Endothelial cell of umbilical vein (primary cell): ENCODE measurements at regions not wholly inside any gene's neighbourhood (a gene's known extent, or its start where the extent isn't known, plus 50 kb on each side); places are given as distances from the start of the nearest gene placed in this dataset.

ENCODE experiments used
- BruUV-seq: library from RNA; stranded (reverse); fragments of 400-500 nt; replicated peaks from 2 replicates; lab custom pipeline; 2021; lab: Mats Ljungman, UMichigan
- CTCF ChIA-PET: fragments of 300-600, 350-600 bp; sonication (Branson Sonifier 250); formaldehyde crosslinking; loops from one replicate; lab custom pipeline; 2021; ENCODE audit warnings: antibody characterized with exemption, inconsistent platforms; lab: Charles Lee
- POLR2A ChIA-PET: fragments of 300-600, 350-600 bp; sonication (Branson Sonifier 250); formaldehyde crosslinking; loops from one replicate; lab custom pipeline; 2021; ENCODE audit warnings: antibody characterized with exemption, inconsistent platforms; lab: Charles Lee
- DNase-seq: peaks from one replicate; pipeline ENCODE4 v3.0.0-alpha.2; 2011; ENCODE audit warnings: low read depth, low spot score
- FAIRE-seq: peaks from 2 replicates; lab custom pipeline; 2011; peaks lifted over from hg19 to GRCh38; lab: Jason Lieb, UNC
- H2AFZ ChIP-seq: 2 replicates; pipeline ENCODE4 v1.6.0; 2012; ENCODE audit warnings: low read depth, low read length, control low read depth, inconsistent platforms
- H3K27ac ChIP-seq: 2 replicates; pipeline ENCODE4 v1.5.1; 2011; ENCODE audit warnings: low read depth, mild to moderate bottlenecking, control low read depth, low read length, moderate library complexity; ENCODE audit not compliant: insufficient read depth
- H3K27me3 ChIP-seq, 2 experiments: 2 replicates each; pipeline versions ENCODE4 v1.6.0 to v1.6.1; 2011; ENCODE audit warnings: low read length in 2 of 2, mixed read lengths in 1 of 2; ENCODE audit not compliant: control insufficient read depth in 2 of 2, insufficient read depth in 2 of 2
- H3K36me3 ChIP-seq, 2 experiments: 2 replicates in 1 of 2; 3 replicates in 1 of 2; pipeline ENCODE4 v1.5.1; 2011; ENCODE audit warnings: low read length in 2 of 2, mild to moderate bottlenecking in 1 of 2, moderate library complexity in 1 of 2; ENCODE audit not compliant: control insufficient read depth in 2 of 2, insufficient read depth in 2 of 2; ENCODE audit errors: extremely low read depth in 1 of 2
- H3K4me1 ChIP-seq: 3 replicates; pipeline ENCODE4 v1.5.1; 2011; ENCODE audit warnings: mild to moderate bottlenecking, low read length; ENCODE audit not compliant: control insufficient read depth, insufficient read depth; ENCODE audit errors: extremely low read depth
- H3K4me2 ChIP-seq: 2 replicates; pipeline ENCODE4 v1.6.1; 2011; ENCODE audit warnings: low read length, control low read depth, mixed read lengths; ENCODE audit not compliant: insufficient read depth
- H3K4me3 ChIP-seq, 3 experiments: fragments of 200-600 bp in 1 of 3; sonication (generic), shearing (Covaris generic) in 1 of 3; replicated peaks in 1 of 3; 2 replicates each; pipeline ENCODE4 v1.5.1; 2011 to 2016; ENCODE audit warnings: control low read depth in 3 of 3, low read length in 3 of 3, mild to moderate bottlenecking in 2 of 3, inconsistent platforms in 1 of 3, low read depth in 1 of 3, moderate library complexity in 1 of 3; ENCODE audit not compliant: insufficient read depth in 1 of 3
- H3K79me2 ChIP-seq: 2 replicates; pipeline ENCODE4 v1.6.0; 2012; ENCODE audit warnings: low read length, inconsistent platforms; ENCODE audit not compliant: control insufficient read depth, insufficient read depth
- H3K9ac ChIP-seq: replicated peaks from 2 replicates; pipeline ENCODE3; 2011; ENCODE audit warnings: low read length, control low read depth; ENCODE audit not compliant: insufficient read depth; ENCODE audit errors: extremely low read depth
- H3K9me1 ChIP-seq: replicated peaks from 3 replicates; pipeline ENCODE4 v1.6.0; 2011; ENCODE audit warnings: mild to moderate bottlenecking, low read length; ENCODE audit not compliant: control insufficient read depth, insufficient read depth; ENCODE audit errors: extremely low read depth
- H3K9me3 ChIP-seq: replicated peaks from 2 replicates; pipeline ENCODE4 v1.5.1; 2012; ENCODE audit warnings: low read length, inconsistent platforms; ENCODE audit not compliant: control insufficient read depth, insufficient read depth
- H4K20me1 ChIP-seq: replicated peaks from 2 replicates; pipeline ENCODE3; 2011; ENCODE audit warnings: mild to moderate bottlenecking, low read length; ENCODE audit not compliant: control insufficient read depth, insufficient read depth; ENCODE audit errors: extremely low read depth
- EZH2 ChIP-seq: IDR thresholded peaks from 2 replicates; pipeline ENCODE4 v1.6.1; 2012; ENCODE audit warnings: borderline replicate concordance, low read depth, mild to moderate bottlenecking, moderate library complexity, low read length, inconsistent platforms; ENCODE audit not compliant: severe bottlenecking
- FOS ChIP-seq: IDR thresholded peaks from 2 replicates; pipeline ENCODE4 v1.6.1; 2011; ENCODE audit warnings: mild to moderate bottlenecking, low read length, moderate library complexity, borderline replicate concordance; ENCODE audit not compliant: insufficient read depth
- JUN ChIP-seq: IDR thresholded peaks from 2 replicates; pipeline ENCODE4 v1.6.1; 2011; ENCODE audit warnings: borderline replicate concordance, low read depth; ENCODE audit not compliant: insufficient read length, insufficient read depth
- MAX ChIP-seq: IDR thresholded peaks from 2 replicates; pipeline ENCODE4 v1.6.1; 2011; ENCODE audit not compliant: insufficient read depth, insufficient read length
- POLR2AphosphoS5 ChIP-seq: IDR thresholded peaks from 2 replicates; pipeline ENCODE4 v1.6.1; 2012; ENCODE audit warnings: low read depth, mild to moderate bottlenecking, control low read depth, low read length, moderate library complexity; ENCODE audit not compliant: insufficient read depth
- dilution Hi-C: fragments of 300-500 bp; cut with MboI; formaldehyde crosslinking; loops from one replicate; pipeline ENCODE4 v1.15.0; 2019; ENCODE audit warnings: low sequenced_read_pairs; ENCODE audit not compliant: extremely low pct_ligation_motif_present
- intact Hi-C: fragments of 100-400 bp; cut with micrococcal nuclease; formaldehyde crosslinking; loops from one replicate; pipeline ENCODE4 v1.10.0; 2022
- TF ChIP-seq, protein P1 (sequence below), 2 donors: IDR thresholded peaks; 1 replicate in 1 of 2; 2 replicates in 1 of 2; pipeline ENCODE4 v1.5.1; 2011; ENCODE audit warnings: low read length in 2 of 2, mild to moderate bottlenecking in 2 of 2, moderate library complexity in 2 of 2, control low read depth in 1 of 2, inconsistent platforms in 1 of 2, low read depth in 1 of 2; ENCODE audit not compliant: insufficient read depth in 1 of 2; ENCODE audit errors: extremely low read depth in 1 of 2

DNA sequence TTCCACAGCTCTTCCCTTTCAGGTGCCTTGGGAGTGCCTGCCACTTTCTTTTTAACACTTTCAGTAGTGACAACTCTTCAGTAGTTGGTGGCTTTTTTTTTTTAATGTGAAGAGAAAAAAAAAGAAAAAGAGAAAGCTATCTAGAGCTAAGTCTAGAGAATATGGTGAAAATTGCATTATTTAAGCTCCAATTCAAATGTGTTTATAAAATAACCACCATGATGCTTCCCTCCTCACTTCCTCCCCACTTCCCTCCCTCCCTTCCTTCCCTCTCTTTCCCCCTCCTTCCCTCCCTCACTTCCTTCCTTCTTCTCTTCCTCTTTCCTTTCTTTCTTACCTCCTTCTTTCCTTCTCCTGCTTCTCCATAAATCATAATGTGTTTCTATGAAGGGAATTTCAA lies 456.7 kb upstream of the ACTBL2 start:
- DNase-seq (no peak), FAIRE-seq (no peak)
- no peaks in the 10 kb centered on the region for H3K9me3 ChIP-seq
- no peak overlapping the region for H3K4me3 ChIP-seq
- ChIA-PET CTCF (interaction anchor here (1.3 to 2.1 kb wide), 2 partner anchors 28 to 522 kb away, joined by 3 to 5 read pairs; no protein-coding TSS in a partner anchor), POLR2A (no interaction called here)
- no peaks in the 10 kb centered on the region for H4K20me1 ChIP-seq
- H3K27me3 ChIP-seq = no peaks in the 10 kb centered on the region
- no peak overlapping the region for H3K4me2 ChIP-seq
- intact Hi-C loops = no loop called here
- H3K27ac ChIP-seq = no peak overlapping the region
- no peak overlapping the region for H2AFZ ChIP-seq
- dilution Hi-C loops = no loop called here
- BruUV-seq = no TSS peak
- H3K9me1 ChIP-seq = no peaks in the 10 kb centered on the region
- TF ChIP-seq FOS (no peak), MAX (no peak), EZH2 (no peak), JUN (no peak), POLR2AphosphoS5 (no peak)
- TF ChIP-seq, protein P1, sequence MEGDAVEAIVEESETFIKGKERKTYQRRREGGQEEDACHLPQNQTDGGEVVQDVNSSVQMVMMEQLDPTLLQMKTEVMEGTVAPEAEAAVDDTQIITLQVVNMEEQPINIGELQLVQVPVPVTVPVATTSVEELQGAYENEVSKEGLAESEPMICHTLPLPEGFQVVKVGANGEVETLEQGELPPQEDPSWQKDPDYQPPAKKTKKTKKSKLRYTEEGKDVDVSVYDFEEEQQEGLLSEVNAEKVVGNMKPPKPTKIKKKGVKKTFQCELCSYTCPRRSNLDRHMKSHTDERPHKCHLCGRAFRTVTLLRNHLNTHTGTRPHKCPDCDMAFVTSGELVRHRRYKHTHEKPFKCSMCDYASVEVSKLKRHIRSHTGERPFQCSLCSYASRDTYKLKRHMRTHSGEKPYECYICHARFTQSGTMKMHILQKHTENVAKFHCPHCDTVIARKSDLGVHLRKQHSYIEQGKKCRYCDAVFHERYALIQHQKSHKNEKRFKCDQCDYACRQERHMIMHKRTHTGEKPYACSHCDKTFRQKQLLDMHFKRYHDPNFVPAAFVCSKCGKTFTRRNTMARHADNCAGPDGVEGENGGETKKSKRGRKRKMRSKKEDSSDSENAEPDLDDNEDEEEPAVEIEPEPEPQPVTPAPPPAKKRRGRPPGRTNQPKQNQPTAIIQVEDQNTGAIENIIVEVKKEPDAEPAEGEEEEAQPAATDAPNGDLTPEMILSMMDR (IDR thresholded peaks at IDR 0.05; ENCODE audit: extremely low read depth in 1 of 2, insufficient read depth in 1 of 2, low read depth in 1 of 2, low read length in 2 of 2) = no peak
- H3K9ac ChIP-seq = no peak overlapping the region
- no peaks in the 10 kb centered on the region for H3K36me3 ChIP-seq
- H3K79me2 ChIP-seq = no peaks in the 10 kb centered on the region
- H3K4me1 ChIP-seq = no peaks in the 10 kb centered on the region
